ENCODE measurements at regions not wholly inside any gene's neighbourhood (a gene's known extent, or its start where the extent isn't known, plus 50 kb on each side); places are given as distances from the start of the nearest gene placed in this dataset.

DNA sequence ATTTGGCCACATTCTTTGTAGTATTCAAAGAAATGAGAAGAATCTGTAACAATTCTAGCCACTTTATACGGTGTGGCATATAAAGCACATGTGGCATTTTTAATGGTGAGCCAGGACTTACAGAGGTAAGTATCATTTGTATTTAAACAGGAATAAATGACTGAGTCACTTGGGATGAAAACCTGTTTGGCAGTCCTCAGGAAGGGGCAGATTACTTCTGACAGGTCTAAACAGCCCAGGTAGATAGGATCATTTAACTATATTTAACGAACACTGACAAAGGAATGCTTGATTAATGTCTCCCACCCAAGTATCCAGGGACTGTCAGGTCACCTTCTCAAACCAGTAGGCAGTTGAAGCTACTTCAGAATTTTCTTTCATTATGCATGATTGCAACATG, 241.5 kb upstream of the SATB1 start:
- DNase-seq, result no peak

- peak; percentile 71 for DNase-seq
Observed at GRCh38 chr3:18660059-18660458, 234.9 kb upstream of the SATB1 start.

GRCh38 chr3:18657858-18658820, 233.0 kb upstream of the SATB1 start:
- peak; percentile 80 for DNase-seq

GRCh38 chr3:18656866-18657265, 231.7 kb upstream of the SATB1 start:
- no peak for DNase-seq

DNA sequence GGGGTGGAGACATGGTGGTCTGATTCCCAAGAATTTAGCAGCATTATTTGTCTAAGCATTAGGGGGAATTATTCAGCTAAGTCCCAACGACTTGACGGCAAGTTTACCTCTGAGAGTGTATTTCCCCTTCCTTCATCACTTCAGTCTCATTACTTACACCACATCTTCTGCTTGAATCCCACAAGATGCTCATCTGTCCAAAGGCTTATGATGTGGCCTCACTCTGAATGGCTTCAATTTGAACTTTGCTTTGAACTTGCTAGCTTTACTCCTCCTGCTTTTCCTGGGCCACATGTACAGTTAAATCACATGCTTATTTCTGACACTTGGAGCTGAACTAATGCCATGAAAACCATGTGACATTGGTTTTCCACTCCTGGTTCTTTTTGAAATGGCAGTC, 231.3 kb upstream of the SATB1 start:
- DNase-seq, result no peak

DNA sequence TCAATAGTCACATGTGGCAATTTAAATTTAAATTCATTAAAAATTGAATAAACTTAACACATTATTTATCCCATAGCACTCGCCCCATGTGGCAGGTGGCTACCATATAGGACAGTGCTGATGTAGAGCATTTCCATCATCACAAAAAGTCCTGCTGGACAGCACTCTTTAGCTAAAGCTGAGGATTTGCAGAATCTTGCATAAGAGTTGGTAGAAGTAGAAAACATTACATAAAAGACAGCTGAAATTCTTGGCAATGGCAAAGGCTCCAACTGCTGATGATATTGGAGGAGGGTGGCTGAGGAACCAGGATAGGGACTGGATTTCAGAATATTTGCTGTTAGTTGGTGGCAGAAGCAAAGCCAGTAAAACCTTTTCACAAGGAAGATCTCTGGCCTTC, 230.7 kb upstream of the SATB1 start:
- DNase-seq, result no peak

DNA sequence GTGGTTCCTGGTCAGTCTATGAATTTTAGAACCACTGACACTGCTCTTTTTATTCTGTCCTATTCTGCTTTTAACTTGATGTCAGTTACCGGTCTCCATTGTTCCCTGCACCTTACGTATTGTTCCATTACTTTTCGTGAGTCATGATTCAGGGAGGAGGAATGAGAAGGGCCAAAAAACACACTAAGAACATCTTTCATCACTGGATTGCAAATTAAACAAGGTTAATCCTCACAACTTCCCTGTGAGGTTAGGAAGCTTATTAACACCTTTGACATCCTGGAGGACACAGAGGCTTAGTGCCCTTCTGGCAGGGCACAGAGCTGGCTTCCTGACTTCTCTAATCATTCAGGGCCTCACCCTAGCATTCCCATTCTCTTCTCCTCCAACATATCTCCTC, 227.6 kb upstream of the SATB1 start:
- DNase-seq, result no peak

- DNase-seq, result no peak
Observed at GRCh38 chr3:18650731-18651130, 225.6 kb upstream of the SATB1 start.

DNA sequence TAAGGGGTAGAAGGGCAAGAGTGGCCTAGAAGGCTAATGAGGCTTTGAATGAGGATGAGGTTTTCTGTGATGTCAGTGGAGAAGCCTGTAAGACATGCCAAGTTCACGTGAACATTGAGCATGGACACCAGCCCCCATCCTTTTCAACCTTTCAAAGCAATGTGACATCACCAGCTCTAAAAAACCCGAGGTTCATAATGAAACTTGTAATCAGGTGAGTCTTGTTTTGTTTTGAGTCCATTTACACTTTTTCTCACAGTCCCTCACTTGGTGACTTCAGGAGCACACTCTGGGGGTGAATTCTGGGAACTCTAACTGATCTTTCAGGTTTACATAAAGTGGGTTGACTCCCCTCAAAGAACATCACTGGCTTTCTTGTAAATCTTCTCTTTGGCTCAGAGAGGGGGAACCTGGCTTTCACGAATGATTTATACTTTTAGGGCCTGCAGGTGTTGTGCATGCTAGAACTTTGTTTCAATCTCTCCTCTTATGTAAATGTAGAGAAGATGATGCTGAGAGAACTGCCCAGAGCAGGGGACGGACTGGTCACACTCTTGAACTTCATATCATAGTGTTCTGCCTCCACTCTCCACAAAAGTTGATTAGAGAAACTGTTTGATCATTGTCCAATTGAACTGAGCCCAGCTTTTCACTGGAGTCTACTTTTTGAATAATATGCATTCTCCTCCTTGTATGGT, 224.7 kb upstream of the SATB1 start:
- DNase-seq, result peak; percentile 96

DNA sequence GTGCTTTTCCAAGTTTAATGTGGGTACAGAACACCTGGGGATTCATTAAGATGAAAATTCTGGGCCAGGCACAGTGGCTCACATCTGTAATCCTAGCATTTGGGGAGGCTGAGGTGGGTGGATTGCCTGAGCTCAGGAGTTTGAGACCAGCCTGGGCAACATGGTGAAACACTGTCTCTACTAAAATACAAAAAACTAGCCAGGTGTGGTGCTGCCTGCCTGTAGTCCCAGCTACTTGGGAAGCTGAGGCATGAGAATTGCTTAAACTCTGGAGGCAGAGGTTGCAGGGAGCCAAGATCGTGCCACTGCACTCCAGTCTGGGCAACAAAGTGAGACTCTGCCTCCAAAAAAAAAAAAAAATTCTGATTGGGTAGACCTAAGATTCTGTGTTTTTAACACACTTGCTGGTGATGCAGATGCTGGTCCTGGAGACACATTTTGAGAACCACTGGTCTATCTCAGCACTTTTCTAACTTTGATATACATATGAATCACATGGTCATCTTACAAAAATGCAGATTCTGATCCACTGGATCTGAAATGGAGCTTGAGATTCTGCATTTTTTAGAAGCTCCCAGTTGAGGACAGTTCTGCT, 223.8 kb upstream of the SATB1 start:
- peak; percentile 60 for DNase-seq

- no peak for DNase-seq
Observed at GRCh38 chr3:18648159-18648558, 223.0 kb upstream of the SATB1 start.

GRCh38 chr3:18645619-18646018, 220.5 kb upstream of the SATB1 start:
- DNase-seq, result peak; percentile 58

DNA sequence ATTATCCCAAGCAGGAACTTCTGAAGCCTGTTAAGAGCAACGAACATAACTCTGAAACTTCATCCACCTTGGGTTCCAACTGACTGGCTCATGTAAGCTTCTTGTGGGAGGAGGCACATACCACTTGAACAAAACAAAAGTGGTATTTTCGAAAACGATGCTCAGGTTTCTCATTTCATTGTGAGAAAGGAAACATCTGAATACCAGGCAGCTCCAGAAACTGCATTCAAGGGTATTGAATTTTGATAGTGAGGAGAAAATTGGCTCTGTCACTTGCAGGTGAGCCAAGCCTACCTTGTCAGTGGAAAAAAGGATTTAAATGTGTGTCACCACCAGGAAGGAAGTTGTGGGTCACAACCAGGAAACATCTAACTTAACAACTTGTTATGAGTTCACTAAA, 218.1 kb upstream of the SATB1 start:
- DNase-seq, result no peak

GRCh38 chr3:18641916-18642315, 216.8 kb upstream of the SATB1 start:
- DNase-seq, result no peak

- no peak for DNase-seq
Observed at GRCh38 chr3:18635215-18635614, 210.1 kb upstream of the SATB1 start.

- no peak for DNase-seq
Observed at GRCh38 chr3:18634461-18634860, 209.3 kb upstream of the SATB1 start.

- DNase-seq, result no peak
Observed at GRCh38 chr3:18633002-18633401, 207.9 kb upstream of the SATB1 start.

GRCh38 chr3:18630295-18630694, 205.2 kb upstream of the SATB1 start:
- no peak for DNase-seq

DNA sequence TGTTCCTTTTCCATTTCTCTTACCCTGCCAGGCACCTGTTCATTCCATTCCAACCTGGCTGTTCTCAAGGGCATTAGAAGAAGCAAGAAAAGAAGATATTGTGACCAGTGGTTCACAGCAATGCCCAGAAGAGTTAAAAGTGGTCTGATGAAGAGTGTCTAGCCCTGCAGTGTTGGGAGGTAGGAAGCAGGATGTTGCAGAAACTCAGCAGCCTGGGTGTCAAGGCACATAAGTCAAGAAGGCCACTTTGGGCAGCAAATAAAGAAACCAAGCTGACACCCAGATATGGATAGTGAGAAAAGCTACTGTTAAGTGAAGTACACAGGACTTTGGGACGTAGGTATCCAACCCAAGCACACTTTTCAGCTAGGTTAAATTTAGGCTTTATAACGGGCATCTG, 199.9 kb upstream of the SATB1 start:
- DNase-seq, result no peak

DNA sequence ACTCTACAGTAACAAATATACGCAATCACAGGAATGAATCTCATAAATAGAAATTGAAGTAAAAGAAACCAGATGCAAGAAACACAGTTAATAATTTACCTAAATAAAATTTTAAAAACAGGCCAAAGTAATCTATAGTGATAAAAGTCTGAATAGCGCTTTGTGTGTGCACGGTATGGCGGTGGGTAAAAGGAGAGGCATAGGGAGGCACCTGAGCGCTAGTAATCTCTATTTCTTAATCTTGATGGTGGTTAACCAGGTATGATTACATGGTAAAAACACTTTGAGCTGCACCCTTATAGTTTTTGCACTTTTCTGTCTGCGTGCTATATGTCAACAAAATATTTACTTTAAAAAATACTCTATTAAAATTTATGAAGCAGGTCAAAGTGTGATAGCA, 198.1 kb upstream of the SATB1 start:
- no peak for DNase-seq

GRCh38 chr3:18618723-18619122, 193.6 kb upstream of the SATB1 start:
- DNase-seq, result no peak

DNA sequence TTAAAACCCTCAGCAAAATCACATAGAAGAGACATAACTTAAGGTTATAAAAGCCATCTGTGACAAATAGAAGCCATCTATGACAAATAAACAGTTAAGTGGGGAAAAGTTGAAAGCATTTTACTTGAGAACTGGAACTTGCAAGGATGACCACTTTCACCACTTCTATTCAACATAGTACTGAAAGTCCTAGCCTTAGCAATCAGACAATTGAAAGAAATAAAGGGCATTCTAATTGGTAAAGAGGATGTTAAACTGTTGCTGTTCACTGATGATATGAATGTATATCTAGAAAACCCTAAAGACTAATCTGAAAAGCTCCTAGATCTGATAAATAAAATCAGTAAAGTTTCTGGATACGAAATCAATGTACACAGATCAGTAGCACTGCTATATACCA, 186.9 kb upstream of the SATB1 start:
- DNase-seq, result no peak

- DNase-seq, result no peak
Observed at GRCh38 chr3:18609187-18609586, 184.0 kb upstream of the SATB1 start.

DNA sequence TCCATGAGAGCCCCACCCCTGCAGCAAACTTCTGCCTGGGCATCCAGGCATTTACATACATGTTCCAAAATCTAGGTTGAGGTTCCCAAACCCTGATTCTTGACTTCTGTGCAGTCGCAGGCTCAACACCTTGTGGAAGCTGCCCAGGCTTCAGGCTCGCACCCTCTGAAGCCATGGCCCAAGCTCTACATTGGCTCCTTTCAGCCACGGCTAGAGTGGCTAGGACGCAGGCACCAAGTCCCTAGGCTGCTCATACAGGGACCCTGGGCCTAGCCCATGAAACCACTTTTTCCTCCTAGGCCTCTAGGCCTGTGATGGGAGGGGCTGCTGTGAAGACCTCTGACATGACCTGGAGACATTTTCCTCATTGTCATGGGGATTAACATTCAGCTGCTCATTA, 172.8 kb upstream of the SATB1 start:
- DNase-seq, result no peak
